Kidney (tissue), 13 donors: ENCODE measurements at regions not wholly inside any gene's neighbourhood (a gene's known extent, or its start where the extent isn't known, plus 50 kb on each side); places are given as distances from the start of the nearest gene placed in this dataset.

ENCODE experiments used
- DNase-seq, 5 donors: peaks; one replicate each; pipeline ENCODE4 v3.0.0-alpha.2; 2013 to 2020
- FAIRE-seq: peaks from 2 replicates; lab custom pipeline; 2012; peaks lifted over from hg19 to GRCh38; lab: Jason Lieb, UNC
- H3K27ac ChIP-seq, 2 donors: one replicate each; pipeline ENCODE4 v1.7.0; 2013; ENCODE audit warnings: low read depth in 2 of 2, low read length in 2 of 2, inconsistent platforms in 1 of 2
- H3K27me3 ChIP-seq: one replicate; pipeline ENCODE4 v1.7.1; 2013; ENCODE audit warnings: low read length, inconsistent platforms; ENCODE audit not compliant: control insufficient read depth, insufficient read depth
- H3K36me3 ChIP-seq, 3 donors: one replicate each; pipeline versions ENCODE4 v1.7.0 to v1.7.1; 2013; ENCODE audit warnings: low read length in 3 of 3, control low read depth in 1 of 3, inconsistent platforms in 1 of 3; ENCODE audit not compliant: insufficient read depth in 3 of 3, control insufficient read depth in 2 of 3
- H3K4me1 ChIP-seq, 3 donors: one replicate each; pipeline versions ENCODE4 v1.7.0 to v1.7.1; 2013; ENCODE audit warnings: low read length in 3 of 3, inconsistent platforms in 1 of 3, low read depth in 1 of 3; ENCODE audit not compliant: control insufficient read depth in 2 of 3, insufficient read depth in 2 of 3
- H3K4me3 ChIP-seq, 3 donors: one replicate each; pipeline versions ENCODE4 v1.7.0 to v1.8.1; 2013; ENCODE audit warnings: low read length in 3 of 3, control low read depth in 1 of 3, inconsistent platforms in 1 of 3
- H3K9ac ChIP-seq, 3 donors: one replicate each; pipeline versions ENCODE4 v1.7.0 to v1.7.1; 2013; ENCODE audit warnings: low read length in 3 of 3, control low read depth in 1 of 3, inconsistent platforms in 1 of 3
- H3K9me3 ChIP-seq, 3 donors: one replicate each; pipeline versions ENCODE4 v1.7.0 to v1.7.1; 2013; ENCODE audit warnings: low read length in 3 of 3, control low read depth in 1 of 3, inconsistent platforms in 1 of 3; ENCODE audit not compliant: control insufficient read depth in 2 of 3, insufficient read depth in 1 of 3
- intact Hi-C: fragments of 100-400 bp; cut with DNase I; formaldehyde crosslinking; loops from one replicate; pipeline ENCODE4 v1.11.1; 2022
- TF ChIP-seq, protein P1 (sequence below): IDR thresholded peaks from 3 replicates; pipeline ENCODE4 v1.5.1; 2012; ENCODE audit warnings: mild to moderate bottlenecking, moderate library complexity, borderline replicate concordance; ENCODE audit not compliant: insufficient read depth; ENCODE audit errors: extremely low read depth
- donor health status: control.
- donor health status: control.
- donor health status: control.
- donor health status: control.
- donor health status: control.
- donor health status: DM: yes; HTN: yes; CAD: no.
- donor health status: Normal renal cell carcinoma (clear cell type).

DNA sequence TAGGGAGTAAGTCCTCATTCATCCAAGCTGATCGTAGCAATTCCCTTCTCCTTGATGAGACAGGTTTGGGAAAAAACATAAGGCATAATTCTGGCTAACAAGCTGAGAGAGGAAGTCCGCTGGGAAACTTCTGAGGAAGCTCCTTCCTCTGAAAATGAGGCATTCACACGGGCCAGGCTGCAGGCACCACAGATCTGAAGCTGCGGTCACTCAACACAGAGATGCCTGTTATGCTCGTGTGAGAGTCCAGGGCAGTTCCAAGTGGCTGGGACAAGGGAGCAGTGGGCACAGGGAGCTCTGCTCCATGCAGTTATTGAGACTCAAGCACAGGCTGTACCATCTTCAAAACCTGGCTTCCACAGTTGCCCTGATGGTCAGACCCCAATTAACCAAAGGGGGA is 200.9 kb upstream of the ID2 start:
- H3K27ac ChIP-seq: no peak overlapping the region
- no peaks in the 10 kb centered on the region for H3K36me3 ChIP-seq
- intact Hi-C loops: no loop called here
- FAIRE-seq (no peak), DNase-seq (no peak)
- no peaks in the 10 kb centered on the region for H3K27me3 ChIP-seq
- TF ChIP-seq, protein P1, sequence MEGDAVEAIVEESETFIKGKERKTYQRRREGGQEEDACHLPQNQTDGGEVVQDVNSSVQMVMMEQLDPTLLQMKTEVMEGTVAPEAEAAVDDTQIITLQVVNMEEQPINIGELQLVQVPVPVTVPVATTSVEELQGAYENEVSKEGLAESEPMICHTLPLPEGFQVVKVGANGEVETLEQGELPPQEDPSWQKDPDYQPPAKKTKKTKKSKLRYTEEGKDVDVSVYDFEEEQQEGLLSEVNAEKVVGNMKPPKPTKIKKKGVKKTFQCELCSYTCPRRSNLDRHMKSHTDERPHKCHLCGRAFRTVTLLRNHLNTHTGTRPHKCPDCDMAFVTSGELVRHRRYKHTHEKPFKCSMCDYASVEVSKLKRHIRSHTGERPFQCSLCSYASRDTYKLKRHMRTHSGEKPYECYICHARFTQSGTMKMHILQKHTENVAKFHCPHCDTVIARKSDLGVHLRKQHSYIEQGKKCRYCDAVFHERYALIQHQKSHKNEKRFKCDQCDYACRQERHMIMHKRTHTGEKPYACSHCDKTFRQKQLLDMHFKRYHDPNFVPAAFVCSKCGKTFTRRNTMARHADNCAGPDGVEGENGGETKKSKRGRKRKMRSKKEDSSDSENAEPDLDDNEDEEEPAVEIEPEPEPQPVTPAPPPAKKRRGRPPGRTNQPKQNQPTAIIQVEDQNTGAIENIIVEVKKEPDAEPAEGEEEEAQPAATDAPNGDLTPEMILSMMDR: no peak
- peaks cover 2 to 13% (median 8%) of the 10 kb centered on the region in 3 donors for H3K4me1 ChIP-seq
- H3K9ac ChIP-seq: no peak overlapping the region
- H3K4me3 ChIP-seq: no peak overlapping the region
- no peaks in the 10 kb centered on the region for H3K9me3 ChIP-seq

DNA sequence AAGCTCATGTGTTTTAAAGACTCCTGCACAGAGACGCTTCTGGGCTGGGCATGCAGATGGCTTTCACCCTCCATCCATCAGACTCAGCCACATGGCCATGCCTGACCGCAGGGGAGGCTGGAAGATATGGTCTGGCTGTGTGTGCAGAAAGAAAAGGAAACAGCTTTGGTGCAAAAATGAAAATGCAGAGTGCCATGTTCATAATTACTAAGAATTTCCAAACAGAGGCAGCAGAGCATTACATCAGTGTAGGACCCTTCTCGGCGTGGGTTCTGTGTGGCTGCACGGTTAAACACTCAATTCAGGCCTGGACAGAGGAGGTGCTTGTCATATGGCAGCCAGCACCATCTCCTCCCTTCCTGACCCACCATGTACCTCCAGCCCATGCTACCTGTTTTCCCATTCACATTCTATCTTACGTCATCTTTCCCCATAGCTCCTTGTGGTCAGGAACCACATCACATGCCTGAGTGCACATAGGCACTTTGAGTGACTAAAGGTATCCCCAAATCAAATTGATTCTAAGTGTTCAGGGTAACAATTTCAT is 200.3 kb upstream of the ID2 start:
- no peak for FAIRE-seq
- no peaks in the 10 kb centered on the region for H3K27me3 ChIP-seq
- TF ChIP-seq, protein P1: no peak
- H3K9ac ChIP-seq: no peak overlapping the region
- intact Hi-C loops: no loop called here
- no peak overlapping the region for H3K27ac ChIP-seq
- H3K9me3 ChIP-seq: no peaks in the 10 kb centered on the region
- no peak for DNase-seq
- H3K4me3 ChIP-seq: no peak overlapping the region
- H3K4me1 ChIP-seq: peaks cover 2 to 13% (median 8%) of the 10 kb centered on the region in 3 donors
- H3K36me3 ChIP-seq: no peaks in the 10 kb centered on the region

DNA sequence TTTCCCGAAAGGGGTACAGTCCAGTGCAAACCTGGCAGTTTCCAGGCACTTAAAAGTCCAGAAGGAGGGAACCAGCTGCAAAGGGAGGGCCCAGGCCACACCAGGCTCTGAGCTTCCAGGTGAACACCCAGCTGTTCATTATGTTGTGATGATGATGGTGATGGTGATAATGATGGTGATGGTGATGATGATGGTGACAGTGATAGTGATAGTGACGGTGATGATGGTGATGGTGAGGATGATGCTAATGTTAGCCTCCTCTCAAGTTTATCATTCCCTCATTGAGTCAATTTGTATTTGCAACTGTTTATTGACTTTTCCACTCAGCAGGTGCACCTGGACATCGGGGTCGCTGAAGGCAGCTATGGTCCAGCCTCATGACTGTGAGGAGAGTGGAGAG is 199.4 kb upstream of the ID2 start:
- Histone ChIP-seq H3K36me3 (no peaks in the 10 kb centered on the region), H3K27me3 (no peaks in the 10 kb centered on the region), H3K27ac (no peak overlapping the region), H3K9me3 (no peaks in the 10 kb centered on the region), H3K4me1 (peaks cover 2 to 11% (median 2%) of the 10 kb centered on the region in 3 donors), H3K4me3 (no peak overlapping the region), H3K9ac (no peak overlapping the region)
- intact Hi-C loops: no loop called here
- TF ChIP-seq, protein P1: no peak
- FAIRE-seq (no peak), DNase-seq (no peak)
